ENCODE measurements at regions not wholly inside any gene's neighbourhood (a gene's known extent, or its start where the extent isn't known, plus 50 kb on each side); places are given as distances from the start of the nearest gene placed in this dataset.

GRCh38 chr3:170723241-170723640 is 137.4 kb upstream of the SLC7A14 start:
- TF ChIP-seq CTCF (IDR thresholded peaks at IDR 0.05) (no peak), POLR2A (IDR thresholded peaks at IDR 0.05) (no peak)
